NCI-H446 (cell line): ENCODE measurements at regions not wholly inside any gene's neighbourhood (a gene's known extent, or its start where the extent isn't known, plus 50 kb on each side); places are given as distances from the start of the nearest gene placed in this dataset.

ENCODE experiments used
- DNase-seq, 2 experiments: peaks; one replicate each; lab custom pipeline; 2025; lab: John Stamatoyannopoulos, UW

DNA sequence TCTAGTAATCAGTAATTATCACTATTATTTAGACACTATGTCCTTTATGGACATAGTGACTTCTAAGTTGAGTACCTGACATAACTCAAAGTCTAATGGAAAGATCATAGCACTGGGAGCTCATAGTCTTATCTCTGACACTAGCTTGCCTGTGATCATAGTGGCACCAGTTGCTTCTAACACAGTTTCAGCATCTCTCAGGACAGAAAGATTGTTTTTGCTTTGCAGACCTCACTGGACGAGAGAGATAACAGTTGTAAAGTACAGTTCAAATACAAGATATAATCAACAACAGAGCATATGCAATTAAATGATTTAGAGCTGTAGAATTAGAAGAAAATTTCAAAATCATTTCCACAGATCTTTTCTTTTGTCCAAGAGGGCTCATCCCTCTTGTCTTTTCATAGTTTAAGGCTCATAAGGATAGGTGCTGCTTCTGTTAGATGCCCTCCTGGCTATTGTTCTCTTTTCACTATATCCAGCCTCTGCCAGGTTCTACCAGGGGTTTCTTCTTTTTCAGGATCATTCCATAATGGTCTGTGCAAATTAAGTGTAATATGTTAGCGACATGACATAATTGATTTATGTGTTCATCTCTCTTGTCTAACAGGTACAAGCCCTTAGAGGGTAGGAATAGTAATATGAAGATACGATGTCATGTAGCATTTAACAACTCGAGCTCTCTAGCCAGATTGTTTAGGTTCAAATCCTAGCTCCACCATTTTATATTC is 1175.4 kb upstream of the TENM4 start:
- DNase-seq = no peak

DNA sequence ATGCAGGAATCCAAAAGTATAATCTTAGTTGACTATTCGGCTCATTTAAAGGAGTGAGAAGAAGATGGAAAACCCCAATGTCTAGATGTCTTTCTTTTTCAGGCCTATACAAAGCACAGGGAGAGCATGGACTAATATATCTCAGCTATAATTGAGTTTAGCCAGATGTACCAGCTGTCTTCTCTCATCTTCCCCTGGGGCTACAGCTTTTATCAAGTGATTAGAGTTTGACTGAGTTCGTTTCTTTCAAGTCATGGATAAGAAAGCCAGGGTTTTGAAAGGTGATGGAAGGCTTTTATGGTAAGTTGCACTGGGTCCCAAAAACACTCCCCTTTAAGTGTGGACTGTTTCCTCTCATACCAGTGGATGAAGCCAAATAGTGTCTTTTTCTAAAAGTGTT is 1172.8 kb upstream of the TENM4 start:
- DNase-seq = no peak

DNA sequence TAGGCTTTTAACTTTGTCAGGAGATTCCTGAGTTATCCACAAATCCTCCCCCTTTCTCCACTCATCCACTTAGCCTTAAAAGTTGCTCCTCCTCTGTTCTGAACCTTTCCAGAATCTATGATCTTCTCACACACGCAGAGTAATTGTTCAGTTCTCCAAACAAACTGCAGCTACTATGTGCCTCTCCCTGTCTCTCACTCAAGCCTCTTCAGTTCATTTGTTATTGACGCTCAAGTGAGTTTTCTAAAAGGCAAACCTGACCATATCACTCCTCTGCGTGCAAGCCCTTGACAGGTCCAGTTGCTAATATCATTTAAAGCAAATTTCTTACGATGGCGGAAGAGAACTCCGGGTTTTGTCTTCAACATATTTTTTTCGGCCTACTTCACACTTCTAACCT is 1169.7 kb upstream of the TENM4 start:
- DNase-seq = no peak

DNA sequence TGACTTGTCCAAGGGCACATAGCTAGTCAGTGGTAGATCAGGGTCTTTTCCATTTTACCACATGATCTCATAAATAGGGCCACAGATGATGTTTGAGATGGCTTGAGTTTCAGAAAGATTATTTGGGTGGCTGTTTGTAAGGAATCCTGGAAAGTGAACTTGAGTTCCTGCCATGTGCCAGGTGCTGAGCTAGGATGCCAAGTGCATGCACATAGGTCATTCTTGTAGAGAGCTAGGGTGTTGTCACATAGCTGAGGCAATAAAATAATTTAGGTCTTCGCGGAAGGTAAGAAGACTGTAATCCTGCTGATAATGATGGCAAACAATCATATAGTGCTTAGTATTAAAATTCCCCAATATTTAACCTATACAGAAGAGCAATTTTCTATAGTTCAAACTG is 1162.6 kb upstream of the TENM4 start:
- no peak for DNase-seq

DNA sequence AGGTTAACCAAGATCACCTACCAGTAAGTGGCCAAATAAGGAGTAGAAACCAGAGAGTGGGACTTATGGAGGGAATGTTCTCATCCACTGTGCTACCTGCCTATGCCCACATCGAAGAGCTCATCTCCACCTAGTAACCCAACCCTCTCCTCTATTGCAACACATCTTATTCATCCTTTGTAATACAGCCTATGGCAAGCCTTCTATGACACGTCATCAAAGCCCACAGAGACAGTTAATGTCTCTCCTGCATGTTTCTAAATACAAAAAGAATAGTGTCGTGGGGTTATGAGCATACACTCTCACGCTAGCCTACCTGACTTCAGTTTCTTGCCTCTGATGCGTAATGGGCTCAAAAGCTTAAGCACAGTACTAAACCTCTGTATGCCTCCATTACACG is 1158.1 kb upstream of the TENM4 start:
- DNase-seq = no peak

DNA sequence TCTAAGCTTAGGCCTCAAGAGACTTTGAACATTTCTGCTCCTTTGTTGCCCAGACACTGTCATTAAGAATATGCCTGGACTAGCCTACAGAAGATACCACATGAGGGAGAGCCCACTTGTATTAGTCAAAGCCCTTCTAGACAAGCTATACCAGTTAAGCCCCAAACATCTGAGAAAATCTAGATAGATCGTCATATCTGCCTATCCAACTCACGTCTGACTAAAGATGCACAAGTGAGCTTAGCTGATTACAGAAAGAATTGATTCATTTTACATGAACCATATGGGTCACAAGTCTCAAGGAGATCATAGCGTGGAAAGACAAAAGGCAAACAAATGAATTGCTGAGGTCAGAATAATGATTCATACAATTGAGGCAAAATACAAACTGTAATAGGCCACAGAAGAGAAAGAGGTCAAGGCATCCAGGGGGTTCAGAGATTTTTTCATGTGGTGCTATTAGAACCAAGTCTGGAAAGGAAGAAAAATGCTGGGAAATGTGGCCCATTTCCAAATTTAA is 1155.5 kb upstream of the TENM4 start:
- DNase-seq = no peak

GRCh38 chr11:80595011-80595410 is 1154.2 kb upstream of the TENM4 start:
- DNase-seq = no peak

DNA sequence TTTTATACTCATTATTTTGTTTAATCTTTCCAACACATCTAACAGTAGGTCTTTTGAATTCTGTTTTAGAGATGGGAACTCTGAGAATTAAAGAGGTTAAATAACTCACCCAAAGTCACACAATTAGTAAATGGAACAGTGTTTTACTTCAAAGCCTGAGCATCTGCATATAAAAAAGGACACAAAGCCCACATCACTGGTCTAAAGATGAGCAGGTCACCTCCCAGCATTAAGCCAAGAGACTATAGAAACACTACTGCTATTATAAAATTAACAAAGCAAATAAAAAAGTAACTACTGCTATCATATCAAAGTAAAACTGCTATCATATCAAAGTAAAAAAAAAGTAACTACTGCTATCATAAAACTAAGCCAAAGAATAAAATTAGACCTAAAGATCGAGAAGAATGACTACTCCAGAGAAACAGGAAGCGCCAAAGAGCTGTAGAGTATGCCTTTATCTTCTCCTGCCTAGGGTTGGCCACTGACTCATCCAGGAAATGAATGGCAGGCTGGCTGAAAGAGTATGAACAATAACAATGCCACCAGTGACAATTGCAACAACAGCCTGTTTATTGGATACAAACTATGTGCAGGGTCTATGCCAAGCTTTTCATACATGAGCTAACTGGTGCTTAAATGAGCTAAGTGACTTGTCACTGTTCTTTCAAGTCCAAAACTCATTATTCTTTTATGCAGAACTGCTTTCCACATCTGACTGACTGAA is 1153.0 kb upstream of the TENM4 start:
- DNase-seq = peak in 1 of 2 experiments; percentile 10

DNA sequence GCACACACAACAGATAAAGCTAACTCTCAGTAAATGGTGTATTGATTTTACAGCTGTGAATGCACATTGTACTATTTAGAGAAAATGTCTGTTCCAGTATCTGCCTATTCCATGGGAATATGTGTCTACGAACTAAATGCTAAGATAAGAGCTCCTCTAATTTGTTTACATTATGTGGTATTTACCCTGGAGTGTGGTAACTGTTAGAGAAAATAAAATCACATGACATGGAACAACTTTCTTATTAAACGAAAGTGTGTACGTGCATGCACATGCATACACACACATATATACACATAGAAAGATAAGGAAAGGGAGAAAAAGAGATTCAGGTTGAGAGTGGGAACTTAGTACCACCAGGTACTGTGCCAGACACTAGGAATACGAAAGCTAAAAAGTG is 1151.7 kb upstream of the TENM4 start:
- no peak for DNase-seq

GRCh38 chr11:80587906-80588305 is 1147.1 kb upstream of the TENM4 start:
- no peak for DNase-seq

- no peak for DNase-seq
Observed at GRCh38 chr11:80586464-80586863, 1145.6 kb upstream of the TENM4 start.

- no peak for DNase-seq
Observed at GRCh38 chr11:80584661-80585060, 1143.8 kb upstream of the TENM4 start.

DNA sequence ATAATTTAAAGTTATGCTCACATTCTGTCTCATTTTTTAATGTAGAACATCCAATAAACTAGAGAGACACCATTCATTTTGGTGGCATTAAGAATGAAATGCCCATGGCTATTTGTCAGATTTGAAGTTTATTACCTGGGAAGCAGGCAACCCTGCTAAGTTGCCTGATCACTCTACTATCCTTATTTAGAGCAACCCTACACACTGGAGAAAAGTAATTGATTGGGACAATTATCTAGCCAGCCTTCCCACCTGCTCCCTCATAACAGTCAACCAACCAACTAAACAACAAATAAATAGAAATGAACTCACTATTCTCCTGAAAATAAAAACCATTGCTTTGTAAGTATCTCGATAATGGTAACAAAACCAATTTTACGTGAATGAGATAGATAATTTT is 1129.0 kb upstream of the TENM4 start:
- no peak for DNase-seq

DNA sequence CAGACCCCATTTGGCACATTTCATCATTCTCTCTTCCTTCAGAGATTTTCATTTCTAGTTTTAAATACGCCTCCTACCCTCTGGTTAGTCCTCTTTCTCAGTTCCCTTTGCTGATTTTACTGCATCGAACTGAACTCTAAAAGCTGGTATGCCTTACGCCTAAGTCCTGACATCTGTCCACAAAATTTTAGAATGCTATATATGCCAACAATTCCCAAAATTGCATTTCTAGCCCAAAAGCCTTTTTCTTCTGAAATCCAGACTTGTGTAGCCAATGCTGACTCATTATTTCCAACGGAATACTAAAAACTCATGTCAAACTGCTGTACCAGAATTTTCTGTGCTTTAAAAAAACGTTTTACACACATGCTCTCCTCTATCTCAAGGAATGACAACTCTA is 1124.4 kb upstream of the TENM4 start:
- DNase-seq = no peak

GRCh38 chr11:80562523-80563125 is 1121.8 kb upstream of the TENM4 start:
- no peak for DNase-seq

DNA sequence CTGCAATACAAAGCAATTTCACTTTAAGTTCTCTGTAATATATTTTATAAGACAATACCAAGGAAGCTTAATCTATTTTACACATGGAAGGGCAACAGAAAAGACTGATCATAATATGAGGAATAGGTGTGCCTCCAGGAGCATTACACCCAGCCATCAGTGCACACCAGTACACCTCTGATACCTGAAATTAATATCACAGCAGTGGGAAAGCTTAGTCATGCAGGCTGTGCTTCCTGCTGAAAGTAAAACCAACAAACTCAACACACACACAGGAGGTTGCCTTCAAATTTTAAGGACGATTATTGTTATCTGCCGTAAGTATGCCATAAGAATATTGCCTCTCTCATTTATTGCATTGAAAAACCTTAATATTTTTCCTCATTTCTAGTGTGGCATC is 1119.1 kb upstream of the TENM4 start:
- DNase-seq = no peak

DNA sequence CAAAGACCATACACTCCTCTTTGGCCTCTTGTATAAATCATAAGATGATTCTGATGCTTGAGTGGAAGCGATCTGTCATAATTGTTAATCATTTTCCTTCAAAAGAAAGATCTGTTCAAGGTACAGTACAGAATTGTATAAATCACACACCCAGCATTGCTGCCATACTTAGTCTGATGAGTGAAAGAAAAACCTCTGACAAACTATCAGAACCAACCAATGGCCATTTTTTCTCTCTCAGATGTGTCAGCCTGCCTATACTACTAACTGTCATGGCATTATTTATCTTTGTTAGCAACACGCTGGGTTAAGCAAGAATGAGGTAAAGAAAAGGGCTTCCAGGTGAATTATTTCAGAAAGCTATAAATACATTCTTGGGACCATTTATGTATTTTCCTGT is 1112.7 kb upstream of the TENM4 start:
- DNase-seq = no peak

- DNase-seq = no peak
Observed at GRCh38 chr11:80542704-80543103, 1101.9 kb upstream of the TENM4 start.

DNA sequence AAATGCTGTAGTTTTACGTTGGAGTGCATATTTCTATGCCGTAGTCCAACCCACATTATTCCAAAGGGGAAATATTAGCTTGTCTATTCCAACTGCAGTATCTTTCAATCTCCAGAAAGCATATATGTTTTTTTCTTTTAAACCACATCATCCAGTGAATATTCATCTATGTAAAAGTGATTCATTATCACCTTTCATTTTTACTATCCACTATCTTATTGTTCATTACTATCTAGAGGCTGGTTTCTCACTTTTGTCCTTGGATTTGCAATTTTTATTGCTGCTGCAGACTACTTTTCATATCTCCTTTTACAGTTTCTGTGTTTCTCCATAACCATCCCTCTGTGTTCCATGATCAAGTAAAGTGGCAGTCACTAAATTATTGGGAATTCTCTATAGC is 1097.2 kb upstream of the TENM4 start:
- DNase-seq = no peak

- DNase-seq = no peak
Observed at GRCh38 chr11:80533463-80533862, 1092.6 kb upstream of the TENM4 start.

DNA sequence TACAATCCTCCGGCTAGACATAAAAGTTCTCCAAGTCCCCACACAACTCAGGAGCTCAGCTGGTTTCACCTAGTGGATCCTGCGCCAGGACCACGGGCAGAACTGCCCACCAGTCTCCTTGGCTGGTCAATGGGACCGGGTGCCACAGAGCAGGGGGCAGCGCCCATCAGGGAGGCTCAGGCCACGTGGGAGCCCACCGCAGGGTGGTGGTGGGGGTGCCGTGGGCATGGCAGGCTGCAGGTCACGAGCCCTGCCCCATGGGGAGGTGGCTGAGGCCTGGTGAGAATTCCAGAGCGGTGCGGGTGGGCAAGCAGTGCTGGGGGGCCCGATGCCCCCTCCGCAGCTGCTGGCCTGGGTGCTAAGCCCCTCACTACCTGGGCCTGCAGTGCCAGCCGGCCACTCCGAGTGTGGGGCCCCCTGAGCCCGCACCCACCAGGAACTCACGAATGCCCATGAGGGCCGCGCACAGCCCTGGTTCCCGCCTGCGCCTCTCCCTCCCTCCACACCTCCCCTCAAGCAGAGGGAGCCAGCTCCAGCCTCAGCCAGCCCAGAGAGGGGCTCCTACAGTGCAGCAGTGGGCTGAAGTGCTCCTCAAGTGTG is 1091.9 kb upstream of the TENM4 start:
- no peak for DNase-seq

GRCh38 chr11:80529726-80530125 is 1088.9 kb upstream of the TENM4 start:
- no peak for DNase-seq
